Hepatocyte (in vitro differentiated cells): ENCODE measurements at regions not wholly inside any gene's neighbourhood (a gene's known extent, or its start where the extent isn't known, plus 50 kb on each side); places are given as distances from the start of the nearest gene placed in this dataset.
A peak's percentile ranks its signal among the peaks of the same experiment; 100 is the strongest.

Experiments
- DNase-seq: peaks from one replicate; pipeline ENCODE4 v3.0.0-alpha.2; 2016; ENCODE audit warnings: low spot score
- H2AFZ ChIP-seq: fragments of 200-600 bp; sonication (generic); 2 replicates; pipeline ENCODE4 v1.6.0; 2016; ENCODE audit warnings: antibody characterized with exemption, mild to moderate bottlenecking
- H3K27ac ChIP-seq: fragments of 200-600 bp; sonication (generic); 2 replicates; pipeline ENCODE4 v1.5.1; 2016; ENCODE audit warnings: mild to moderate bottlenecking
- H3K27me3 ChIP-seq: fragments of 200-600 bp; sonication (generic); 2 replicates; pipeline ENCODE4 v1.6.1; 2016
- H3K36me3 ChIP-seq: fragments of 200-600 bp; sonication (generic); replicated peaks from 2 replicates; pipeline ENCODE4 v1.5.1; 2016; ENCODE audit warnings: low read depth; ENCODE audit not compliant: insufficient read depth
- H3K4me1 ChIP-seq: fragments of 200-600 bp; sonication (generic); 2 replicates; pipeline ENCODE4 v1.5.1; 2016; ENCODE audit warnings: mild to moderate bottlenecking, moderate library complexity; ENCODE audit not compliant: insufficient read depth
- H3K4me2 ChIP-seq: fragments of 200-600 bp; sonication (generic); 2 replicates; pipeline ENCODE4 v1.6.0; 2016
- H3K4me3 ChIP-seq: fragments of 200-600 bp; sonication (generic); 2 replicates; pipeline ENCODE4 v1.5.1; 2016; ENCODE audit warnings: mild to moderate bottlenecking
- H3K79me2 ChIP-seq: fragments of 200-600 bp; sonication (generic); 2 replicates; pipeline ENCODE4 v1.6.0; 2017; ENCODE audit warnings: mild to moderate bottlenecking
- H3K9me2 ChIP-seq: fragments of 200-600 bp; sonication (generic); replicated peaks from 2 replicates; pipeline ENCODE4 v1.6.0; 2017; ENCODE audit warnings: mild to moderate bottlenecking; ENCODE audit not compliant: insufficient read depth
- H3K9me3 ChIP-seq: fragments of 200-600 bp; sonication (generic); 2 replicates; pipeline ENCODE4 v1.5.1; 2016; ENCODE audit warnings: low read depth, mild to moderate bottlenecking
- H4K20me1 ChIP-seq: fragments of 200-600 bp; sonication (generic); 2 replicates; pipeline ENCODE4 v1.6.0; 2016; ENCODE audit warnings: mild to moderate bottlenecking; ENCODE audit not compliant: insufficient read depth, poor library complexity, severe bottlenecking
- EZH2 ChIP-seq: fragments of 200-600 bp; sonication (generic); IDR thresholded peaks from 2 replicates; pipeline ENCODE4 v1.6.1; 2016; ENCODE audit warnings: antibody characterized with exemption, mild to moderate bottlenecking, borderline replicate concordance
- EZH2phosphoT487 ChIP-seq: fragments of 200-600 bp; sonication (generic); IDR thresholded peaks from one replicate; pipeline ENCODE4 v1.6.1; 2018; ENCODE audit warnings: antibody characterized with exemption, mild to moderate bottlenecking, low read depth, moderate library complexity; ENCODE audit not compliant: unreplicated experiment, severe bottlenecking
- WGBS: methylation state at CpG from one replicate; pipeline ENCODE4 v1.1.6; 2016; ENCODE audit warnings: low lambda C conversion rate; ENCODE audit errors: missing lambda C conversion rate; 5-methylcytosine and 5-hydroxymethylcytosine counted together
- TF ChIP-seq, protein P1 (sequence below): fragments of 200-600 bp; sonication (generic); IDR thresholded peaks from 2 replicates; pipeline ENCODE4 v1.5.1; 2016; ENCODE audit warnings: antibody characterized with exemption, mild to moderate bottlenecking; ENCODE audit not compliant: poor library complexity

DNA sequence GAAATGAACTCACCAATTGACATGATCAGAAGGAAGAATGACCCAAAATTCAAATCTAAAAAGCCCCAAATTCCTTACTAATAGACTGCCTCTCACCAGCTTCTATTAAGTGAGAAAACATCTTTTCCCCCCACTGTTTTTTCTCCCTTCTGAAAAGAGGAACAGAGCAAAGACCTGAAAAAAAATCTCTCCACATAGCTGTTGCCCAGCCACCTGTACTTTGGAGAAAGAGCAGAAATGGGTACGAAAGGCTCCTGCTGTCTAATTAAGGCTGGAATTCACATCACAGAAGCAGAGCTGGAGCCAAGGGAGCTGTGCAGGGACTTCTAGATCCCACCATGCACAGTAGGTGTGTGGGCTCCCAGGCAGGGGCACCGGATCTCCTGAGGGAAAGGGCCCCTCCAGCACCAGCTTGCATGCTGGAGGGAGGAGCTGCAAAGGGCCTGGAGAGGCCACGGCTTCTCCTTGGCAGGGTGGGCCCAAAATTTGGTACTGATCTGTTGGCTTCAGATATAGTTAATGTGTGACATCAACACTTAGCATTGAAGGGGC lies 73.2 kb upstream of the DUSP22 start:
- Histone ChIP-seq H3K4me3 (no peak overlapping the region), H3K36me3 (no peaks in the 10 kb centered on the region), H3K79me2 (no peaks in the 10 kb centered on the region), H2AFZ (no peak overlapping the region), H4K20me1 (no peaks in the 10 kb centered on the region), H3K9me3 (no peaks in the 10 kb centered on the region), H3K4me1 (no peaks in the 10 kb centered on the region), H3K9me2 (no peaks in the 10 kb centered on the region), H3K27me3 (no peaks in the 10 kb centered on the region), H3K4me2 (no peak overlapping the region), H3K27ac (no peak overlapping the region)
- no peak for DNase-seq
- 96% methylated on average over 3 of the region's 3 CpGs for WGBS
- TF ChIP-seq, protein P1, sequence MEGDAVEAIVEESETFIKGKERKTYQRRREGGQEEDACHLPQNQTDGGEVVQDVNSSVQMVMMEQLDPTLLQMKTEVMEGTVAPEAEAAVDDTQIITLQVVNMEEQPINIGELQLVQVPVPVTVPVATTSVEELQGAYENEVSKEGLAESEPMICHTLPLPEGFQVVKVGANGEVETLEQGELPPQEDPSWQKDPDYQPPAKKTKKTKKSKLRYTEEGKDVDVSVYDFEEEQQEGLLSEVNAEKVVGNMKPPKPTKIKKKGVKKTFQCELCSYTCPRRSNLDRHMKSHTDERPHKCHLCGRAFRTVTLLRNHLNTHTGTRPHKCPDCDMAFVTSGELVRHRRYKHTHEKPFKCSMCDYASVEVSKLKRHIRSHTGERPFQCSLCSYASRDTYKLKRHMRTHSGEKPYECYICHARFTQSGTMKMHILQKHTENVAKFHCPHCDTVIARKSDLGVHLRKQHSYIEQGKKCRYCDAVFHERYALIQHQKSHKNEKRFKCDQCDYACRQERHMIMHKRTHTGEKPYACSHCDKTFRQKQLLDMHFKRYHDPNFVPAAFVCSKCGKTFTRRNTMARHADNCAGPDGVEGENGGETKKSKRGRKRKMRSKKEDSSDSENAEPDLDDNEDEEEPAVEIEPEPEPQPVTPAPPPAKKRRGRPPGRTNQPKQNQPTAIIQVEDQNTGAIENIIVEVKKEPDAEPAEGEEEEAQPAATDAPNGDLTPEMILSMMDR = no peak
- TF ChIP-seq EZH2phosphoT487 = no peak
- TF ChIP-seq EZH2 = no peak

DNA sequence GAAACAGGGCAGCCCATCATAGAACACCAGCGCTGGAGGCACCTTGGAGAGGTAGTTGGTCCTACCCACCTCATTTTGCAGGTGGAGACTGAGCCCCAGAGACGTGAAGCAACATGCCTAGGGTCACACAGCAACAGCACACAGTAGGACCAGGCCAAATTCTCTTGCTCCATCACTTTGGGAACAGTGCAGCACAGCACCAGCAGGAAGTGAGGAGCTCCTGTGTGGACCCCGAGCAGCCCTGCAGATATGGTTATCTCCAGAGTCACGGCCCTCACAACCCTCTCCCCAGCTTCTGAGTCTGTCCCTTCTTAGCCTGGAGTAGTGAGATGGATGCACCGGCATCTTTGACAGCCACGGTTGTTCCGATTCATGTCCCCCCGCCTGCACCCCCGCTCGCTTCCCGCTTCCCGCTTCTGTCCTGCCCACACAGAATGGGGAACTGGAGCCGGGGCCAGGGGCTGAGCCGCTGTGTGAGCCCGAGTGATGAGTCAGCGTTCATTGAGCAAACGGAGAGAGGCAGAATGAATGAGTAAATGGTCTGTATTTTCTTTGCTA lies 72.6 kb upstream of the DUSP22 start:
- H3K9me2 ChIP-seq = no peaks in the 10 kb centered on the region
- TF ChIP-seq EZH2 (no peak), EZH2phosphoT487 (no peak)
- TF ChIP-seq, protein P1 = no peak
- H3K4me2 ChIP-seq = peak overlapping the region; percentile 55
- H3K4me1 ChIP-seq = no peaks in the 10 kb centered on the region
- 45% methylated on average over 17 of the region's 17 CpGs for WGBS
- no peak overlapping the region for H3K4me3 ChIP-seq
- DNase-seq = peak; percentile 64
- H3K27ac ChIP-seq = no peak overlapping the region
- H3K27me3 ChIP-seq = no peaks in the 10 kb centered on the region
- H3K36me3 ChIP-seq = no peaks in the 10 kb centered on the region
- no peaks in the 10 kb centered on the region for H3K79me2 ChIP-seq
- H3K9me3 ChIP-seq = no peaks in the 10 kb centered on the region
- H4K20me1 ChIP-seq = no peaks in the 10 kb centered on the region
- no peak overlapping the region for H2AFZ ChIP-seq

DNA sequence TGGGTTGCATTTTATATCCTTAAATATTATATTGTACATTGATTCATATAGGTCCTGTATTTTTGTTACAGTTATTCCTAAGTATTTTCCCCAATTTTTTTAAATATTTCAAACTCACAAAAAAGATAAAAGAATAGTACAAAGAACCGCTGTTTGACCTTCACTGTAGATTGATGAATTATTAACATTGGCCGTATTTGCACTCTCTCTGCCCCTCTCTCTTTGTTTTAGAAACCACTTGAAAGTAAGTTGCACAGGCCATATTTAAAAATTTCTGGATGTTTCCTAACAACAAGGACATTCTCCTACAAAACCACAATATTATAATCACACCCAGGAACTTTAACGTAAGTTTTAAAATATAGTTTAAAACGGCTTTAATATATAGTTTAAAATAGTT lies 72.0 kb upstream of the DUSP22 start:
- no peaks in the 10 kb centered on the region for H4K20me1 ChIP-seq
- H3K4me3 ChIP-seq = no peak overlapping the region
- 66% methylated on average over 4 of the region's 4 CpGs for WGBS
- no peak overlapping the region for H3K4me2 ChIP-seq
- no peak overlapping the region for H3K27ac ChIP-seq
- H3K27me3 ChIP-seq = no peaks in the 10 kb centered on the region
- H2AFZ ChIP-seq = no peak overlapping the region
- no peaks in the 10 kb centered on the region for H3K79me2 ChIP-seq
- H3K4me1 ChIP-seq = no peaks in the 10 kb centered on the region
- no peak for DNase-seq
- TF ChIP-seq, protein P1 = no peak
- TF ChIP-seq EZH2phosphoT487 (no peak), EZH2 (no peak)
- H3K9me2 ChIP-seq = no peaks in the 10 kb centered on the region
- H3K9me3 ChIP-seq = no peaks in the 10 kb centered on the region
- H3K36me3 ChIP-seq = no peaks in the 10 kb centered on the region
